ENCODE measurements at regions not wholly inside any gene's neighbourhood (a gene's known extent, or its start where the extent isn't known, plus 50 kb on each side); places are given as distances from the start of the nearest gene placed in this dataset.

- TF ChIP-seq, protein P1, sequence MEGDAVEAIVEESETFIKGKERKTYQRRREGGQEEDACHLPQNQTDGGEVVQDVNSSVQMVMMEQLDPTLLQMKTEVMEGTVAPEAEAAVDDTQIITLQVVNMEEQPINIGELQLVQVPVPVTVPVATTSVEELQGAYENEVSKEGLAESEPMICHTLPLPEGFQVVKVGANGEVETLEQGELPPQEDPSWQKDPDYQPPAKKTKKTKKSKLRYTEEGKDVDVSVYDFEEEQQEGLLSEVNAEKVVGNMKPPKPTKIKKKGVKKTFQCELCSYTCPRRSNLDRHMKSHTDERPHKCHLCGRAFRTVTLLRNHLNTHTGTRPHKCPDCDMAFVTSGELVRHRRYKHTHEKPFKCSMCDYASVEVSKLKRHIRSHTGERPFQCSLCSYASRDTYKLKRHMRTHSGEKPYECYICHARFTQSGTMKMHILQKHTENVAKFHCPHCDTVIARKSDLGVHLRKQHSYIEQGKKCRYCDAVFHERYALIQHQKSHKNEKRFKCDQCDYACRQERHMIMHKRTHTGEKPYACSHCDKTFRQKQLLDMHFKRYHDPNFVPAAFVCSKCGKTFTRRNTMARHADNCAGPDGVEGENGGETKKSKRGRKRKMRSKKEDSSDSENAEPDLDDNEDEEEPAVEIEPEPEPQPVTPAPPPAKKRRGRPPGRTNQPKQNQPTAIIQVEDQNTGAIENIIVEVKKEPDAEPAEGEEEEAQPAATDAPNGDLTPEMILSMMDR (IDR thresholded peaks at IDR 0.05): no peak
- no peak for TF ChIP-seq POLR2A (IDR thresholded peaks at IDR 0.05)
Measured at GRCh38 chr4:113827285-113827684, 65.7 kb upstream of the CAMK2D start.
